Hepatocyte (in vitro differentiated cells): ENCODE measurements at regions not wholly inside any gene's neighbourhood (a gene's known extent, or its start where the extent isn't known, plus 50 kb on each side); places are given as distances from the start of the nearest gene placed in this dataset.

Experiments used
- DNase-seq: peaks from one replicate; pipeline ENCODE4 v3.0.0-alpha.2; 2016; ENCODE audit warnings: low spot score
- H2AFZ ChIP-seq: fragments of 200-600 bp; sonication (generic); 2 replicates; pipeline ENCODE4 v1.6.0; 2016; ENCODE audit warnings: antibody characterized with exemption, mild to moderate bottlenecking
- H3K27ac ChIP-seq: fragments of 200-600 bp; sonication (generic); 2 replicates; pipeline ENCODE4 v1.5.1; 2016; ENCODE audit warnings: mild to moderate bottlenecking
- H3K27me3 ChIP-seq: fragments of 200-600 bp; sonication (generic); 2 replicates; pipeline ENCODE4 v1.6.1; 2016
- H3K36me3 ChIP-seq: fragments of 200-600 bp; sonication (generic); replicated peaks from 2 replicates; pipeline ENCODE4 v1.5.1; 2016; ENCODE audit warnings: low read depth; ENCODE audit not compliant: insufficient read depth
- H3K4me1 ChIP-seq: fragments of 200-600 bp; sonication (generic); 2 replicates; pipeline ENCODE4 v1.5.1; 2016; ENCODE audit warnings: mild to moderate bottlenecking, moderate library complexity; ENCODE audit not compliant: insufficient read depth
- H3K4me2 ChIP-seq: fragments of 200-600 bp; sonication (generic); 2 replicates; pipeline ENCODE4 v1.6.0; 2016
- H3K4me3 ChIP-seq: fragments of 200-600 bp; sonication (generic); 2 replicates; pipeline ENCODE4 v1.5.1; 2016; ENCODE audit warnings: mild to moderate bottlenecking
- H3K79me2 ChIP-seq: fragments of 200-600 bp; sonication (generic); 2 replicates; pipeline ENCODE4 v1.6.0; 2017; ENCODE audit warnings: mild to moderate bottlenecking
- H3K9me2 ChIP-seq: fragments of 200-600 bp; sonication (generic); replicated peaks from 2 replicates; pipeline ENCODE4 v1.6.0; 2017; ENCODE audit warnings: mild to moderate bottlenecking; ENCODE audit not compliant: insufficient read depth
- H3K9me3 ChIP-seq: fragments of 200-600 bp; sonication (generic); 2 replicates; pipeline ENCODE4 v1.5.1; 2016; ENCODE audit warnings: low read depth, mild to moderate bottlenecking
- H4K20me1 ChIP-seq: fragments of 200-600 bp; sonication (generic); 2 replicates; pipeline ENCODE4 v1.6.0; 2016; ENCODE audit warnings: mild to moderate bottlenecking; ENCODE audit not compliant: insufficient read depth, poor library complexity, severe bottlenecking
- CTCF ChIP-seq: fragments of 200-600 bp; sonication (generic); IDR thresholded peaks from 2 replicates; pipeline ENCODE4 v1.5.1; 2016; ENCODE audit warnings: antibody characterized with exemption, mild to moderate bottlenecking; ENCODE audit not compliant: poor library complexity
- EZH2 ChIP-seq: fragments of 200-600 bp; sonication (generic); IDR thresholded peaks from 2 replicates; pipeline ENCODE4 v1.6.1; 2016; ENCODE audit warnings: antibody characterized with exemption, mild to moderate bottlenecking, borderline replicate concordance
- EZH2phosphoT487 ChIP-seq: fragments of 200-600 bp; sonication (generic); IDR thresholded peaks from one replicate; pipeline ENCODE4 v1.6.1; 2018; ENCODE audit warnings: antibody characterized with exemption, mild to moderate bottlenecking, low read depth, moderate library complexity; ENCODE audit not compliant: unreplicated experiment, severe bottlenecking
- WGBS: methylation state at CpG from one replicate; pipeline ENCODE4 v1.1.6; 2016; ENCODE audit warnings: low lambda C conversion rate; ENCODE audit errors: missing lambda C conversion rate; 5-methylcytosine and 5-hydroxymethylcytosine counted together

DNA sequence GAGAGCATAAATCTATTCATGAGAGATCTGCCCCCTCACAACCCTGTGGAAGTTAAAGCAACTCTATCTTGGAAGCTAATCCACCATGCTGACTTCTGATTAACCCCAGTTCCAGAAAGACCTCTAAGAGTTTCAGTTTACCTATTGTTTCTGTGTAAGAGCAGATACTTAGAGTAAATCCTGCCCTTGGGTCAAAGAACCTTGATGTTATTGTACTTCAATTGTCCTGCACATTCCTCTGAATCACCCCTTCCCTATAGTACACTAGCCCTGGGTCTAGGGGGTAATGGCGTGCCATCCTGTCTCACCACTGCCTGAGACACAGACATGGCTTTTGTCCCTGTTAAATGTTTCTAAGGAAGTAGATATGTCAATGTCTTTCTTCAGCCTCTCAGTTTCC lies 138.6 kb downstream of the CAAP1 start:
- H3K27ac ChIP-seq = no peak overlapping the region
- no peak for DNase-seq
- H3K36me3 ChIP-seq = no peaks in the 10 kb centered on the region
- no peaks in the 10 kb centered on the region for H3K79me2 ChIP-seq
- TF ChIP-seq CTCF = no peak
- TF ChIP-seq EZH2phosphoT487 = no peak
- TF ChIP-seq EZH2 = no peak
- no peak overlapping the region for H3K4me3 ChIP-seq
- H4K20me1 ChIP-seq = no peaks in the 10 kb centered on the region
- H3K4me1 ChIP-seq = no peaks in the 10 kb centered on the region
- no peak overlapping the region for H2AFZ ChIP-seq
- H3K4me2 ChIP-seq = no peak overlapping the region
- no peaks in the 10 kb centered on the region for H3K9me2 ChIP-seq
- WGBS = 77% methylated on average over 1 of the region's 1 CpG
- no peaks in the 10 kb centered on the region for H3K9me3 ChIP-seq
- no peaks in the 10 kb centered on the region for H3K27me3 ChIP-seq

DNA sequence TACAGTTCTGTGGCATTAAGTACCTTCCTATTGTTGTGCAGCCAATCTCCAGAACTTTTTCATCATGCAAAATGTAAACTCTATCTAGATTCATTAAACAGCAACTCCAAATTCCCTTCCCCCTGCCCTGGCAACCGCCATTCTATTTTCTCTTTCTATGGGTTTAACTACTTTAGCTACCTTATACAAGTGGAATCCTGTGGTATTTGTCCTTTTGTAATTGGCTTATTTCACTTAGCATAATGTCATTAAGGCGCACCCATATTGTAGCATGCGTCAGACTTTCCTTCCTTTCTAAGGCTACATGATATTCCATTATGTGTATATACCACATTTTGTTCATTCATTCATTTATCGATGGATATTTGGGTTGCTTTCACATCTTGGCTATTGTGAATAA lies 142.4 kb downstream of the CAAP1 start:
- 91% methylated on average over 4 of the region's 4 CpGs for WGBS
- Histone ChIP-seq H2AFZ (no peak overlapping the region), H3K36me3 (no peaks in the 10 kb centered on the region), H3K9me3 (no peaks in the 10 kb centered on the region), H4K20me1 (no peaks in the 10 kb centered on the region), H3K4me1 (no peaks in the 10 kb centered on the region), H3K9me2 (no peaks in the 10 kb centered on the region), H3K4me3 (no peak overlapping the region), H3K79me2 (no peaks in the 10 kb centered on the region), H3K27ac (no peak overlapping the region), H3K4me2 (no peak overlapping the region), H3K27me3 (no peaks in the 10 kb centered on the region)
- TF ChIP-seq CTCF = no peak
- TF ChIP-seq EZH2 = no peak
- TF ChIP-seq EZH2phosphoT487 = no peak
- DNase-seq = no peak

GRCh38 chr9:26748449-26749058 lies 144.0 kb downstream of the CAAP1 start:
- Histone ChIP-seq H3K27ac (no peak overlapping the region), H3K9me3 (no peaks in the 10 kb centered on the region), H3K79me2 (no peaks in the 10 kb centered on the region), H3K4me2 (no peak overlapping the region), H3K4me3 (no peak overlapping the region), H4K20me1 (no peaks in the 10 kb centered on the region), H3K4me1 (no peaks in the 10 kb centered on the region), H3K27me3 (no peaks in the 10 kb centered on the region), H3K9me2 (no peaks in the 10 kb centered on the region), H2AFZ (no peak overlapping the region), H3K36me3 (no peaks in the 10 kb centered on the region)
- DNase-seq = no peak
- WGBS = 79% methylated on average over 4 of the region's 4 CpGs
- no peak for TF ChIP-seq EZH2phosphoT487
- no peak for TF ChIP-seq EZH2
- TF ChIP-seq CTCF = no peak
